Dendritic cell treated with granulocyte-macrophage colony-stimulating factor and Interleukin-4, amounts not matched to agents 40 ng/mL and 50 ng/mL, for 4 days (primary cell): ENCODE measurements at regions not wholly inside any gene's neighbourhood (a gene's known extent, or its start where the extent isn't known, plus 50 kb on each side); places are given as distances from the start of the nearest gene placed in this dataset.
"Not testable (repeated sequence)": the region's sequence is repeated elsewhere in the genome, so short reads cannot be mapped to it uniquely, and the experiment has no call there.

Source experiments
- H3K27ac Mint-ChIP-seq: one replicate; pipeline ENCODE4 v1.8.0; 2022; ENCODE audit warnings: mild to moderate bottlenecking, mixed read lengths
- H3K27me3 Mint-ChIP-seq: one replicate; pipeline ENCODE4 v1.8.0; 2022; ENCODE audit warnings: mild to moderate bottlenecking, mixed read lengths
- H3K36me3 Mint-ChIP-seq: one replicate; pipeline ENCODE4 v1.8.0; 2022; ENCODE audit warnings: low read depth, mixed read lengths
- H3K4me1 Mint-ChIP-seq: one replicate; pipeline ENCODE4 v1.8.0; 2022; ENCODE audit warnings: low read depth, mixed read lengths
- H3K4me3 Mint-ChIP-seq: one replicate; pipeline ENCODE4 v1.8.0; 2022; ENCODE audit warnings: mild to moderate bottlenecking, moderate library complexity, mixed read lengths
- H3K9me3 Mint-ChIP-seq: one replicate; pipeline ENCODE4 v1.8.0; 2022; ENCODE audit warnings: mixed read lengths
- intact Hi-C: fragments of 100-400 bp; cut with micrococcal nuclease; formaldehyde crosslinking; loops from one replicate; pipeline ENCODE4 v1.15.0; 2022

GRCh38 chr7:65146118-65146914, 139.8 kb upstream of the ERV3-1 start:
- H3K27me3 Mint-ChIP-seq, H3K4me3 Mint-ChIP-seq, H3K4me1 Mint-ChIP-seq, H3K27ac Mint-ChIP-seq, H3K36me3 Mint-ChIP-seq, H3K9me3 Mint-ChIP-seq, intact Hi-C loops: not testable (repeated sequence)

GRCh38 chr7:65145710-65146109, 139.2 kb upstream of the ERV3-1 start:
- H3K4me3 Mint-ChIP-seq, intact Hi-C loops, H3K27ac Mint-ChIP-seq, H3K4me1 Mint-ChIP-seq, H3K27me3 Mint-ChIP-seq, H3K36me3 Mint-ChIP-seq, H3K9me3 Mint-ChIP-seq: not testable (repeated sequence)

DNA sequence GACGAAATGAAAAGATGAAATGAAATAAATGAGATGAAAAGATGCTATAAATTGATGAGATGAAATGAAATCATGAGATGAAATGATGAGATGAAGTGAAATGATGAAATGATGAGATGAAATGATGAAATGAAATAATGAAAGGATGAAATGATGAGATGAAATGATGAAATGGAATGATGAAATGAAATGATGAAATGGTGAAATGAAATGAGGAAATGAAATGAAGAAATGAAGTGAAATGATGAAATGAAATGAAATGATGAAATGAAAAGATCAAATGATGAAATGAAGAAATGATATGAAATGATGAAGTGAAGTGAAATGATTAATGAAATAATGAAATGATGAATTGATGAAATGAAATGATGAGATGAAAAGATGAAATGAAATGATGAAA, 138.5 kb upstream of the ERV3-1 start:
- H3K9me3 Mint-ChIP-seq, H3K36me3 Mint-ChIP-seq, intact Hi-C loops, H3K4me3 Mint-ChIP-seq, H3K27me3 Mint-ChIP-seq, H3K4me1 Mint-ChIP-seq, H3K27ac Mint-ChIP-seq: not testable (repeated sequence)

GRCh38 chr7:65144557-65144956, 138.1 kb upstream of the ERV3-1 start:
- H3K4me1 Mint-ChIP-seq, H3K27ac Mint-ChIP-seq, H3K27me3 Mint-ChIP-seq, H3K36me3 Mint-ChIP-seq, H3K4me3 Mint-ChIP-seq, H3K9me3 Mint-ChIP-seq, intact Hi-C loops: not testable (repeated sequence)

DNA sequence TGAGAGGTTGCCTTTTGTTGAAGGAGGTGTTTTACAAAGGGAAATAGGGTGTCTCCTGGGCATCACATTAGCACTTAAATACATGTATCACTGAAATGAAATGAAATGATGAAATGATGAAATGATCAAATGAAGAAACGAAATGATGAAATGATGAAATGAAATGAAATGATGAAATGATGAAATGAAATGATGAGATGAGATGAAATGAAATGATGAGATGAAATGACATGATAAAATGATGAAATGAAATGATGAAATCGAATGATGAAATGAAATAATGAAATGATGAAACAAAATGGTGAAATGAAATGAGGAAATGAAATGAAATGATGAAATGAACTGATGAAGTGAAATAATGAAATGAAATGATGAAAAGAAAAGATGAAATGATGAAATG, 137.6 kb upstream of the ERV3-1 start:
- intact Hi-C loops, H3K4me1 Mint-ChIP-seq, H3K27me3 Mint-ChIP-seq, H3K27ac Mint-ChIP-seq, H3K36me3 Mint-ChIP-seq, H3K9me3 Mint-ChIP-seq, H3K4me3 Mint-ChIP-seq: not testable (repeated sequence)

GRCh38 chr7:65141894-65142293, 135.4 kb upstream of the ERV3-1 start:
- H3K9me3 Mint-ChIP-seq, H3K4me1 Mint-ChIP-seq, H3K36me3 Mint-ChIP-seq, H3K4me3 Mint-ChIP-seq, intact Hi-C loops, H3K27me3 Mint-ChIP-seq, H3K27ac Mint-ChIP-seq: not testable (repeated sequence)

GRCh38 chr7:65141405-65141778, 134.9 kb upstream of the ERV3-1 start:
- H3K27ac Mint-ChIP-seq, H3K4me1 Mint-ChIP-seq, H3K9me3 Mint-ChIP-seq, H3K4me3 Mint-ChIP-seq, H3K27me3 Mint-ChIP-seq, intact Hi-C loops, H3K36me3 Mint-ChIP-seq: not testable (repeated sequence)

DNA sequence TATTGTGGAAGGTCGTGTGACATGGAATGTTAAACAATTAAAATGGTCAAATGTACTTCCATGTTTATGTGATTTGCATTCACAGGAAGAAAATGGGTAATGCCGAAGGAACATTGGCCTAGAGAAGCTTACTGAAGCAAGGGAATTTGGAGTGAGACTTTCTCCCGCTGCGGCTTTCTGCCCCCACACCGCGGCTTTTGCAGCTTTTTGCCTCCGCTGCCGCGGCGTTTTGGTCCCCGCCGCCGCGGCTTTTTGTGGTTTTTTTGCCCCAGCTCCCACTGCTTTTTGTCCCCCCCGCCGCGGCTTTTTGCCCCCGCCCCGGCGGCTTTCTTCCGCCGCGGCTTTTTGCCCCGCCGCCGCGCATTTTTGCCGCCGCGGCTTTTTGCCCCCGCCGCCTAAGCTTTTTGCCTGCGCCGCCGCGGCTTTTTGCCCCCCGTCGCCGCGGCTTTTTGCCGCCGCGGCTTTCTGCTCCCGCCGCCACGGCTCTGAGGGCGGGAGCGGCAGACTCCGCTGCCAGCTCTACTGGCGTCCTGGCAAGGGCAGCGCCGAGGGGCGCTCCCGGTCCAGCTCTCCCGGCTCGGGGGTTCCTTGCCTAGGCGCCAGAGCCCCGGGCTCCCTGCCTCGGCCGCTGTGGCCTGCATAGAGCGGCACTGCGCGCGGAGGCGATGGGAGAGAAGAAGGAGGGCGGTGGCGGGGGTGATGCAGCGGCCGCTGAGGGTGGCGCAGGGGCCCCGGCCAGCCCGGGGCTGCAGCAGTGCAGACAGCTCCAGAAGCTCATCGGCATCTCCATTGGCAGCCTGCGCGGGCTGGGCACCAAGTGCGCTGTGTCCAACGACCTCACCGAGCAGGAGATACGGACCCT, 134.3 kb upstream of the ERV3-1 start:
- H3K27ac Mint-ChIP-seq, intact Hi-C loops, H3K4me3 Mint-ChIP-seq, H3K4me1 Mint-ChIP-seq, H3K36me3 Mint-ChIP-seq, H3K9me3 Mint-ChIP-seq, H3K27me3 Mint-ChIP-seq: not testable (repeated sequence)

DNA sequence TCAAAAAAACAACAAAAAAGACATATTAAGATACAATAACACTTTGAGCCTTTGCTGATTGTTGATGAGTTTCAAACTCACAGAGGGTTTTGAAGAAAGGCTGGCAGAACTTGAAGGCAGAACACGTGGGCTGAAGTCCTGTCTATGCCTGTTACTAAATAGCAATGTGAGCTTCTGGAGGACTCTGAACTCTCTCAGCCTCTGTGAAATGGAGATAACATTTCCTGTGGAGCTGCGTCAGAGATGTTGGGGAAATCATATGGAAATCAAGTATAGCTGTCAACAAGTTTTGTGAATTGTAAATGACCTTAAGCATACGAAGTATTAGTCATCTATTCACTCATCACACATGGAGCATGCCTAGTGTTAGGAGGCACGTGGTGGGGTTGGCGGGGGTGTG, 130.4 kb upstream of the ERV3-1 start:
- intact Hi-C loops, H3K9me3 Mint-ChIP-seq, H3K27me3 Mint-ChIP-seq, H3K4me3 Mint-ChIP-seq, H3K36me3 Mint-ChIP-seq, H3K27ac Mint-ChIP-seq, H3K4me1 Mint-ChIP-seq: not testable (repeated sequence)

DNA sequence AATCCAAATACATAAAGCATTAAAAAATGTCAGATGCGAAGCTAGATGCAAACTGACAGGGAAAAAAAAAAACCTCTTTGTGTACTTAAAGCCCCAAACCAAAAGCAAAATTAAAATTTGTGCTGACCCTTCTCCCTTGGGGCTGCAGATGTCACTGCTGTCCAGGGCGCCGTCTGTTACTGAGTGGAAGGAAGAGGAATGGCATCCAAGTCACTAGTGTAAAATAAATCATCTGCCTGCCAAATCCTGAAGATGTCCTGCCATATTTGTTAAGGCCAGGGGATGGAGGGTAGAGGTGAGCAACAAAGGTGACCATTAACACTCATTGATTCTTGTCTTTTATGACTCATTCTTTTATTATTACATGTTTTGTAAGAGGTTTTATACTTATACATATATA, 126.6 kb upstream of the ERV3-1 start:
- H3K27me3 Mint-ChIP-seq, H3K27ac Mint-ChIP-seq, H3K4me1 Mint-ChIP-seq, H3K4me3 Mint-ChIP-seq, H3K36me3 Mint-ChIP-seq, intact Hi-C loops, H3K9me3 Mint-ChIP-seq: not testable (repeated sequence)

DNA sequence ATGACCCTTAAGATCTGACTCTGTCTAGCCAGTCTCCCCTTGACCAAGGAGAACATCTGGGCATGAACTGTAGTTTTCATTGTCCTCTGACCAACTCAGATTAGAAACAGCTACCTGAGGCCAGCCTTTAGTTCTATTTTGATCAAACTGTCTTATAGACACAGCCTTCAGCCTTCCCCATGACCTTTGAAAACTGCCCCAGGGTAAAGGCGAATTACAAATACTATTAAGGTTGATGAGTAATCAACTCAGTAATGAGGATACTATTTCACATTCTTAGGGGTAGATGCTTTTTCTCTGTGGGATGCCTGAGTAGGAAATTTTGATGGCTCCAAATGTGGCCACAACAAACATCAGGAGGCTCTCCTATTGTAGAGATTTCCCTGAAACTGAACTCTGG, 125.8 kb upstream of the ERV3-1 start:
- intact Hi-C loops, H3K4me3 Mint-ChIP-seq, H3K9me3 Mint-ChIP-seq, H3K36me3 Mint-ChIP-seq, H3K27me3 Mint-ChIP-seq, H3K4me1 Mint-ChIP-seq, H3K27ac Mint-ChIP-seq: not testable (repeated sequence)

GRCh38 chr7:65127364-65127763, 120.9 kb upstream of the ERV3-1 start:
- H3K36me3 Mint-ChIP-seq, intact Hi-C loops, H3K27me3 Mint-ChIP-seq, H3K9me3 Mint-ChIP-seq, H3K27ac Mint-ChIP-seq, H3K4me1 Mint-ChIP-seq, H3K4me3 Mint-ChIP-seq: not testable (repeated sequence)

GRCh38 chr7:65124600-65124999, 118.1 kb upstream of the ERV3-1 start:
- H3K9me3 Mint-ChIP-seq, intact Hi-C loops, H3K4me3 Mint-ChIP-seq, H3K4me1 Mint-ChIP-seq, H3K36me3 Mint-ChIP-seq, H3K27me3 Mint-ChIP-seq, H3K27ac Mint-ChIP-seq: not testable (repeated sequence)

DNA sequence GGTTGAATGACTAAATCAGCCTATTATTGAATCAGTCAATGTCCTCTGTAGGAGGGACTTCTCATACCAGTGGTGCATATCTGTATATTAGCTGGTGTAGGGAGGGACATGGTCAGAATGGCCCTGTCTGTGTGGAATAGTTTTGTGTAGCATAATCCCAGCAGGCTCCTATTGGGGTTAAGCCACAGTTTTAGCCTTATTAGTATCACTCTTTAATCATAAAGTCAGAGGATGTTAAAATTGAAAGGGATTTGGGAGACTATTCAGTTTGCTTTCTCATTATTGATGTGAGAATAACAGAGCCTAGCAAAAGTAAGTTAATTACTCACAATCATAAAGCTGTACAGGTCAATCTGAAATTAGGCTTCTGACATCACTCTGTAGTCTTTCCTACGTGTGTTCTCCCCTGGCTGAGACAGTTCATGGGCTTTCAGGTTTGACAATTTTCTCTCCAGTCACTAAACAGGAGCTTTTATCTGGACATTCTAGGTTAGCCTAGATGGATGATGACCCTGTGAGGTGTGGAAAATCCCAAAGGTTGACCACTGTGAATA, 99.2 kb upstream of the ERV3-1 start:
- H3K4me3 Mint-ChIP-seq, H3K9me3 Mint-ChIP-seq, H3K27ac Mint-ChIP-seq, H3K36me3 Mint-ChIP-seq, H3K4me1 Mint-ChIP-seq, H3K27me3 Mint-ChIP-seq, intact Hi-C loops: not testable (repeated sequence)

DNA sequence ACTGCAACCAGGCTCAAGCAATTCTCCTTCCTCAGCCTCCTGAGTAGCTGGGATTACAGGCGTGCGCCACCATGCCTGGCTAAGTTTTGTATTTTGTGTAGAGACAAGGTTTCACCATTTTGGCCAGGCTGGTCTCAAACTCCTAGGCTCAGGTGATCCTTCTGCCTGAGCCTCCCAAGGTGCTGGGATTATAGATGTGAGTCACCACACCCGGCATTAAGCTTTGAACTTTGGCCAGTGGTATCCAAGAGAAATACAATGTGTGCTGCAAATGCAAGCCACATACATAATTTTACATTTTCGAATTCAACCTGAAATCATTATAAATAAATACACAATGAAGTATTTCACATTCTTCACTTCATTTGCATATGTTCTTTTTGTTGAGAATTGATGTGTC, 94.0 kb upstream of the ERV3-1 start:
- H3K27ac Mint-ChIP-seq, intact Hi-C loops, H3K9me3 Mint-ChIP-seq, H3K36me3 Mint-ChIP-seq, H3K27me3 Mint-ChIP-seq, H3K4me3 Mint-ChIP-seq, H3K4me1 Mint-ChIP-seq: not testable (repeated sequence)
